ENCODE measurements at regions not wholly inside any gene's neighbourhood (a gene's known extent, or its start where the extent isn't known, plus 50 kb on each side); places are given as distances from the start of the nearest gene placed in this dataset.

DNA sequence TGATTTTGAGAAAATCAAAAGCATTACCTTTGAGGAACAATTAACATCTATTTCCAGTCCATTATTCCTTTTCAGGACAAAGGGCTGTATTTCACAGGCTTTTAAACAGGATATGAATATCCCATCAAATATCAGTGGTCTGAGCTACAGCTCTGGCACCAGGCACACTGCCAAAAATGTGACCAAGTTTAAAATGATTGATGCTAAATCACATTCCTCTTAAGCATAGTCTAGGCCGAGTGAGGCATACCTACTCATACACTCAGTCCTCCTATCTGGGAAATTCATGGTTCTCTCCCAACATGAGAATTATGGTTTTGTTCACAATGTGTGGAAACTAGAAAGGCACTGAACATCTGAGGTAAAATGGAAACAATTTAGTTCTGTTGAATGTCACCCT is 683.5 kb downstream of the TUSC7 start:
- Histone ChIP-seq H3K79me1 (ENCODE audit: low read depth, low read length) (no peaks in the 10 kb centered on the region), H3K27me3 (ENCODE audit: control insufficient read depth in 3 of 3, insufficient read depth in 3 of 3, low read depth in 1 of 3, low read length in 3 of 3) (no peaks in the 10 kb centered on the region), H3K4ac (ENCODE audit: low read length) (no peak overlapping the region), H4K91ac (ENCODE audit: low read depth, low read length, poor library complexity) (no peak overlapping the region), H2AK5ac (ENCODE audit: low read depth, low read length) (no peak overlapping the region), H2BK15ac (ENCODE audit: low read length) (no peak overlapping the region), H2BK12ac (ENCODE audit: low read length) (no peak overlapping the region), H3K4me3 (ENCODE audit: low read length in 2 of 2) (no peak overlapping the region), H3K18ac (ENCODE audit: low read length) (no peak overlapping the region), H2BK120ac (ENCODE audit: low read depth, low read length) (no peak overlapping the region), H3K27ac (replicated peaks; ENCODE audit: low read length) (no peak overlapping the region), H3K4me1 (ENCODE audit: control insufficient read depth in 2 of 2, insufficient read depth in 1 of 2, low read depth in 1 of 2, low read length in 2 of 2) (peaks cover 6 to 10% of the 10 kb centered on the region in 2 donors), H3K23ac (ENCODE audit: low read depth, low read length, poor library complexity) (no peak overlapping the region), H3K4me2 (ENCODE audit: insufficient read depth, low read length, poor library complexity, severe bottlenecking) (no peak overlapping the region), H4K8ac (ENCODE audit: low read depth, low read length) (no peak overlapping the region), H3K9ac (ENCODE audit: low read depth, low read length, poor library complexity) (no peak overlapping the region), H3K36me3 (replicated peaks in 1 of 2; ENCODE audit: control insufficient read depth in 2 of 2, insufficient read depth in 2 of 2, low read length in 2 of 2) (no peaks in the 10 kb centered on the region), H2AFZ (ENCODE audit: low read length) (no peak overlapping the region), H3K9me3 (replicated peaks in 1 of 2; ENCODE audit: control insufficient read depth in 2 of 2, insufficient read depth in 1 of 2, low read depth in 1 of 2, low read length in 2 of 2) (no peaks in the 10 kb centered on the region), H3K14ac (ENCODE audit: low read length) (no peak overlapping the region), H2BK5ac (ENCODE audit: low read length) (no peak overlapping the region)
- no CpG with 5 or more reads among the region's 1 CpG for WGBS, 2 donors (ENCODE audit: extremely low coverage in 2 of 2, insufficient read length in 2 of 2, insufficient replicate concordance in 1 of 2)
- no peak for DNase-seq (ENCODE audit: low spot score)

DNA sequence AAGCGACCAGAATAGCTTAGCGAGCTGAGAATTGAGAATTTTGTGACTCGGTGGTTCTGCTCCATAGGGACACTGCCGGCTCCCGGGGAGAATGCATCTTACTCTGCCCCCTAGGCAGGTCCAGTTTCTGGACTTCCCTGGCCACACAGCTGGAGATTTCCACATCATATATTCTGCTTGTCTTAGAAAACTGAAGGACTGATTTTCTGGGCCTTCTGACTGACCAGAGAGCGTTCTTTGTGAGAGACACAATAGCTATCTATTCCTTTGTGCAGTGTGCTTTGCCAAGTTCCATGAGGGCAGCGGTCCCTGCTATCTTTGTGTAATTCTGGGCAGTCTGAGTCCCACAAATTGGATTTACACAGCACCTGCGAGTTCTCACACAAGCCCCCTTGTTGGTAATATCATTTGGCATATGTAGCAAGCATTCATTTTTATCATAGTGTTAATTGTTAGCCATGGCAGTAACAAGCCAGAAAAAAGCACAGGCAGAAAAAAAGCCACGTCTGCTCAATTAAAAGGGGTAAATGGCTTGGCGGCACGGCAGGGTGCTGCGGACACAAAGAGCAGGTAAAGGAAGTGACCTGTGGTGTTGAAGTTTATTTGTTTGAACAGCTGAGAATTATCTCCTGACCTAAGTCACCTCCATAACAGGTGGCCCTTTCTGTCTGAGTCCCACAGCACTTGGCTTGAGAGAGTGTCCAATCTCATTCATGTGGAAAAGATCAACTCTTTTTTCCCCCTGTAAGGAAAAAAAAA is 688.7 kb downstream of the TUSC7 start:
- peak; percentile 23 for DNase-seq (ENCODE audit: low spot score)
- H3K14ac ChIP-seq (ENCODE audit: low read length) = no peak overlapping the region
- H2BK120ac ChIP-seq (ENCODE audit: low read depth, low read length) = no peak overlapping the region
- WGBS, 2 donors (ENCODE audit: extremely low coverage in 2 of 2, insufficient read length in 2 of 2, insufficient replicate concordance in 1 of 2) = no CpG with 5 or more reads among the region's 12 CpGs
- H3K27me3 ChIP-seq (ENCODE audit: control insufficient read depth in 3 of 3, insufficient read depth in 3 of 3, low read depth in 1 of 3, low read length in 3 of 3) = no peaks in the 10 kb centered on the region
- H3K18ac ChIP-seq (ENCODE audit: low read length) = no peak overlapping the region
- H3K9me3 ChIP-seq (replicated peaks in 1 of 2; ENCODE audit: control insufficient read depth in 2 of 2, insufficient read depth in 1 of 2, low read depth in 1 of 2, low read length in 2 of 2) = no peaks in the 10 kb centered on the region
- H4K8ac ChIP-seq (ENCODE audit: low read depth, low read length) = no peak overlapping the region
- H3K4ac ChIP-seq (ENCODE audit: low read length) = no peak overlapping the region
- no peak overlapping the region for H4K91ac ChIP-seq (ENCODE audit: low read depth, low read length, poor library complexity)
- H2AFZ ChIP-seq (ENCODE audit: low read length) = peak overlapping the region; percentile 79
- no peak overlapping the region for H3K4me3 ChIP-seq (ENCODE audit: low read length in 2 of 2)
- no peaks in the 10 kb centered on the region for H3K36me3 ChIP-seq (replicated peaks in 1 of 2; ENCODE audit: control insufficient read depth in 2 of 2, insufficient read depth in 2 of 2, low read length in 2 of 2)
- no peak overlapping the region for H3K23ac ChIP-seq (ENCODE audit: low read depth, low read length, poor library complexity)
- H3K9ac ChIP-seq (ENCODE audit: low read depth, low read length, poor library complexity) = no peak overlapping the region
- no peak overlapping the region for H3K27ac ChIP-seq (replicated peaks; ENCODE audit: low read length)
- H3K4me2 ChIP-seq (ENCODE audit: insufficient read depth, low read length, poor library complexity, severe bottlenecking) = no peak overlapping the region
- no peak overlapping the region for H2BK5ac ChIP-seq (ENCODE audit: low read length)
- H2BK15ac ChIP-seq (ENCODE audit: low read length) = no peak overlapping the region
- H2BK12ac ChIP-seq (ENCODE audit: low read length) = no peak overlapping the region
- no peaks in the 10 kb centered on the region for H3K79me1 ChIP-seq (ENCODE audit: low read depth, low read length)
- H3K4me1 ChIP-seq (ENCODE audit: control insufficient read depth in 2 of 2, insufficient read depth in 1 of 2, low read depth in 1 of 2, low read length in 2 of 2) = peaks cover 22 to 26% of the 10 kb centered on the region in 2 donors
- H2AK5ac ChIP-seq (ENCODE audit: low read depth, low read length) = no peak overlapping the region

DNA sequence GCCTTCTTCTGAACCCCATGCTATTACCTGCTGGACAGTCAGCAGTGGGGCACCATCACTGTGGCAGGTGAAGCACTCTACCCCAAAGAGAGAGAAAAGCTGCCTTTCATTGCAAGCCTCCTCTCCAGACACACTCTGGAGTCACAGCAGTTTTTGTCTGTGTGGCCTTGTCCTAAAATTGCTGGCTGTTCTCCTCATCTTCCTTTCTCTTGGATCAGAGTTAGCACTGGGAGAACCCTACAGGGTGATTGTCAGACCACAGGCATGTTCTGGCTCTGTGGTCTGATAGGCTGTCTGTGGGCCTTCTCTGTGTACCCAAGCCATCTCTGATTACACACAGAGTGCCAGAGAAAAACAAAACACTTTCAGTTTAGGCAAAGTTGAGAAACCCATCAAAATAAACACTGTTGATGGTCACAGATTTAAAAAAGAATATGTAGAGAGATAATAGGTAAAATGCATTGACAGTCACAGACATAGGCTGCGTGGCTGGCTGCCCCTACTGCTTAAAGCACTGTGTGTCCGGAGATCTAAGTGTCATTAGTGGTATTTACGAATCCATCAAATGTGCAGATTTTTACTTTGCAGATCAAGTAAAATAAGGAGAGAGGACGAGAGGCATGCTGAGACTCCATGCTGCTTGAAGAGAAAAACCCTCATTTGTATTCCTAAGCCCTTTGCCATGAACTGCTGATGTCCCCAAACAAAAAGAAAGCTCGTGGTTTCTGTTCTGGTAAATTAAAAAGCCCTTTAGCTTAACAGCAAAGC is 689.9 kb downstream of the TUSC7 start:
- H2AK5ac ChIP-seq (ENCODE audit: low read depth, low read length) = no peak overlapping the region
- H3K4me3 ChIP-seq (ENCODE audit: low read length in 2 of 2) = peak overlapping the region in 1 of 2 donors; percentile 29
- H3K79me1 ChIP-seq (ENCODE audit: low read depth, low read length) = no peaks in the 10 kb centered on the region
- H3K27ac ChIP-seq (replicated peaks; ENCODE audit: low read length) = peak overlapping the region; percentile 10
- H3K36me3 ChIP-seq (replicated peaks in 1 of 2; ENCODE audit: control insufficient read depth in 2 of 2, insufficient read depth in 2 of 2, low read length in 2 of 2) = no peaks in the 10 kb centered on the region
- no peak overlapping the region for H4K8ac ChIP-seq (ENCODE audit: low read depth, low read length)
- no peak overlapping the region for H2BK15ac ChIP-seq (ENCODE audit: low read length)
- no peak overlapping the region for H3K14ac ChIP-seq (ENCODE audit: low read length)
- H3K18ac ChIP-seq (ENCODE audit: low read length) = peak overlapping the region; percentile 22
- no peak overlapping the region for H3K4me2 ChIP-seq (ENCODE audit: insufficient read depth, low read length, poor library complexity, severe bottlenecking)
- H2BK120ac ChIP-seq (ENCODE audit: low read depth, low read length) = no peak overlapping the region
- DNase-seq (ENCODE audit: low spot score) = peak; percentile 17
- no CpG with 5 or more reads among the region's 5 CpGs for WGBS, 2 donors (ENCODE audit: extremely low coverage in 2 of 2, insufficient read length in 2 of 2, insufficient replicate concordance in 1 of 2)
- H3K27me3 ChIP-seq (ENCODE audit: control insufficient read depth in 3 of 3, insufficient read depth in 3 of 3, low read depth in 1 of 3, low read length in 3 of 3) = no peaks in the 10 kb centered on the region
- H2BK5ac ChIP-seq (ENCODE audit: low read length) = no peak overlapping the region
- H2AFZ ChIP-seq (ENCODE audit: low read length) = peak overlapping the region; percentile 72
- no peaks in the 10 kb centered on the region for H3K9me3 ChIP-seq (replicated peaks in 1 of 2; ENCODE audit: control insufficient read depth in 2 of 2, insufficient read depth in 1 of 2, low read depth in 1 of 2, low read length in 2 of 2)
- no peak overlapping the region for H3K23ac ChIP-seq (ENCODE audit: low read depth, low read length, poor library complexity)
- peak overlapping the region; percentile 27 for H3K4ac ChIP-seq (ENCODE audit: low read length)
- H2BK12ac ChIP-seq (ENCODE audit: low read length) = no peak overlapping the region
- H4K91ac ChIP-seq (ENCODE audit: low read depth, low read length, poor library complexity) = no peak overlapping the region
- peaks cover 22 to 26% of the 10 kb centered on the region in 2 donors for H3K4me1 ChIP-seq (ENCODE audit: control insufficient read depth in 2 of 2, insufficient read depth in 1 of 2, low read depth in 1 of 2, low read length in 2 of 2)
- H3K9ac ChIP-seq (ENCODE audit: low read depth, low read length, poor library complexity) = no peak overlapping the region

DNA sequence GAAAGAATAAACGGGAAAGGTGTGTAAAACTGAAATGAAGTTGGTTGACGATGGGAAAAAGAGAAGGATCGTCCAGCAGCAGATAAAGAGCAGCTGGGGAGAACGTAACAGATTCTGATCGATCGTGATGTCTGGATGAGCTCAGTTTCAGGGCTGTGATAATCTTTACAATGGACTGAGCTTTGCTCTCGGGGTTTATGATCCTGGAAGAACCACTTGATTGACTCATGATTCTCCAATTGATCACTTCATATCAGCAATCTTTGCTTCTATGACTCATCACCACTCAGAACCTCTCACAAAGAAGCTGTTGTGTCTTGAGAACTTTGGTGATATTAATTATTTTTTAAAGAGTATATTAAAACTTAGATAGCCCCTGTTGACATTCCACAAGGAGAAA is 690.7 kb downstream of the TUSC7 start:
- no peak overlapping the region for H2BK5ac ChIP-seq (ENCODE audit: low read length)
- no peak overlapping the region for H4K91ac ChIP-seq (ENCODE audit: low read depth, low read length, poor library complexity)
- no peak overlapping the region for H3K9ac ChIP-seq (ENCODE audit: low read depth, low read length, poor library complexity)
- H3K23ac ChIP-seq (ENCODE audit: low read depth, low read length, poor library complexity) = no peak overlapping the region
- H3K4ac ChIP-seq (ENCODE audit: low read length) = no peak overlapping the region
- no peak overlapping the region for H3K4me2 ChIP-seq (ENCODE audit: insufficient read depth, low read length, poor library complexity, severe bottlenecking)
- H2BK120ac ChIP-seq (ENCODE audit: low read depth, low read length) = no peak overlapping the region
- H3K4me3 ChIP-seq (ENCODE audit: low read length in 2 of 2) = no peak overlapping the region
- DNase-seq (ENCODE audit: low spot score) = no peak
- no CpG with 5 or more reads among the region's 7 CpGs for WGBS, 2 donors (ENCODE audit: extremely low coverage in 2 of 2, insufficient read length in 2 of 2, insufficient replicate concordance in 1 of 2)
- no peak overlapping the region for H3K18ac ChIP-seq (ENCODE audit: low read length)
- no peak overlapping the region for H2AK5ac ChIP-seq (ENCODE audit: low read depth, low read length)
- H3K27ac ChIP-seq (replicated peaks; ENCODE audit: low read length) = no peak overlapping the region
- H2BK15ac ChIP-seq (ENCODE audit: low read length) = no peak overlapping the region
- no peaks in the 10 kb centered on the region for H3K27me3 ChIP-seq (ENCODE audit: control insufficient read depth in 3 of 3, insufficient read depth in 3 of 3, low read depth in 1 of 3, low read length in 3 of 3)
- no peaks in the 10 kb centered on the region for H3K9me3 ChIP-seq (replicated peaks in 1 of 2; ENCODE audit: control insufficient read depth in 2 of 2, insufficient read depth in 1 of 2, low read depth in 1 of 2, low read length in 2 of 2)
- H3K79me1 ChIP-seq (ENCODE audit: low read depth, low read length) = no peaks in the 10 kb centered on the region
- H4K8ac ChIP-seq (ENCODE audit: low read depth, low read length) = no peak overlapping the region
- H2AFZ ChIP-seq (ENCODE audit: low read length) = peak overlapping the region; percentile 72
- H3K4me1 ChIP-seq (ENCODE audit: control insufficient read depth in 2 of 2, insufficient read depth in 1 of 2, low read depth in 1 of 2, low read length in 2 of 2) = peaks cover 22 to 26% of the 10 kb centered on the region in 2 donors
- H2BK12ac ChIP-seq (ENCODE audit: low read length) = no peak overlapping the region
- no peak overlapping the region for H3K14ac ChIP-seq (ENCODE audit: low read length)
- H3K36me3 ChIP-seq (replicated peaks in 1 of 2; ENCODE audit: control insufficient read depth in 2 of 2, insufficient read depth in 2 of 2, low read length in 2 of 2) = no peaks in the 10 kb centered on the region

All from neuronal stem cell (in vitro differentiated cells).